ENCODE measurements at regions not wholly inside any gene's neighbourhood (a gene's known extent, or its start where the extent isn't known, plus 50 kb on each side); places are given as distances from the start of the nearest gene placed in this dataset.

DNA sequence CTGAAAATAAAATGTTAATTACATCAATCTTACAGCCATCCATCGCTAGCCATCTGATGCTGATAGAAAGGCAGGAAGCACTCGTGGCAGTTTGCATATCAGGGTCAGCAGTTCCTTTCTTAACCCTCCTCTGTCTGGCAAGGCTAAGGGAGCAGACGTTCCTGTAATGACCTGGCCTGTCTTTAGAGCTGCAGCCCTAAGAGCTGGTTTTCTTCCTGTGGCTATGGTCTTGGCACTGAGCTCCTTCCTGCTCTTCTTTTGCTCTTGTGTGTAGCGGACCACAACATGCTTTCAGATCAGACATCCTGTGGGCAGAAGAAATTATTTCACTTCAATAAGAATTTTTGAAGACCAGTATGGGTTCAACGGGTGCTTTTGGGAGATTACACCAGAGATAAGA is 170.4 kb downstream of the DAD1 start:
- no peak for DNase-seq (ENCODE audit: low read depth, low spot score)

DNA sequence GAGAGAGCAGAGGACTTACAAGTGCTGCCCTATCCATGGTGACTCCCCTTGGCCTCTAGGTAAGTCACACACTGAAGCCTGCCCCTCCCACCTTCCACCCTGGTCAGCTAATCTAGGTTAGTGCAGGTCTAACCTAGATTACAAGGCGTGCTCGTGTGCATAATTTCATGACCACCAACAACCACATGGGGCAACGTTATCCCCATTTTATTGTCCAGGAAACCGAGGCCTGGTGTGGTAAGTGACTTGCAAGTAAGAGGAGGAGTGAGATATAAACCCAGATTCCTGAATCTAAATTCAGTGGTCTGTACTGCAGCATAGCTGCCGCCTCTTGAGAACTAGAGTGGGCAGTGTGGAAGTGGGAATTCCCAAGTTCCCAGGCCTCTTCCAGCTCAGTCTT is 171.1 kb downstream of the DAD1 start:
- no peak for DNase-seq (ENCODE audit: low read depth, low spot score)

DNA sequence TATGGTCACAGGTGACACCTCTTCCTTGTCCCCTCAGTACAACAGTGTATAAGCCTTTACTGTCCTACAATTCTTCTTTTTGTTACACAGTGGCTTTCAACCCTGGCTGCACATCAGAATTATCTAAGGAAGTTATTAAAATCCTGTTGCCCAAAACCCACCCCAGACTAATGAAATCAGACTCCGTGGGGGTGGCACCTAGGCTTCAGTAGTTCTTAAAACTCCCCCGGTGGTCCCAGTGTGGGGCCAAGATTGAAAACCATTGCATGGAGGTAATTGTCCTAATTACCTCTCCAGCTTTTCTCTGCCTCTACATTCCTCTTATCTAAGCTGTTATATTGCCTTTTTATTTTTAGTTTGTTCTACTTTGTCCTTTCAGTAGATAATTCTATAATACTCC is 172.8 kb downstream of the DAD1 start:
- no peak for DNase-seq (ENCODE audit: low read depth, low spot score)

DNA sequence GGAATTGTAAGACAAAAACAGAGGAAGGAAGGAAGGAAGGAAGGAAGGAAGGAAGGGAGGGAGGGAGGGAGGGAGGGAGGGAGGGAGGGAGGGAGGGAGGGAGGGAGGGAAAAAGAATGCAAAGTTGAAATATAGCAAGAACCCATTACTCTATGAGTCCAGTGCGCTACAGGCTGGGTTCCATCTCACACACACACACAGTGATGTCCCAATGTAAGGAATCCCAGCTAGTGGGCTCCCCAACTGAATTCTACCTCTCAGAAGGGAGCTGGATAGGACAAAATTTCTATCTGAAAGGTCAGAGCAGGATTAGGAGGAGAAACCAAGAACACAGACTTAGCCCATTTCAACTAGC is 173.4 kb downstream of the DAD1 start:
- no peak for DNase-seq (ENCODE audit: low read depth, low spot score)

DNA sequence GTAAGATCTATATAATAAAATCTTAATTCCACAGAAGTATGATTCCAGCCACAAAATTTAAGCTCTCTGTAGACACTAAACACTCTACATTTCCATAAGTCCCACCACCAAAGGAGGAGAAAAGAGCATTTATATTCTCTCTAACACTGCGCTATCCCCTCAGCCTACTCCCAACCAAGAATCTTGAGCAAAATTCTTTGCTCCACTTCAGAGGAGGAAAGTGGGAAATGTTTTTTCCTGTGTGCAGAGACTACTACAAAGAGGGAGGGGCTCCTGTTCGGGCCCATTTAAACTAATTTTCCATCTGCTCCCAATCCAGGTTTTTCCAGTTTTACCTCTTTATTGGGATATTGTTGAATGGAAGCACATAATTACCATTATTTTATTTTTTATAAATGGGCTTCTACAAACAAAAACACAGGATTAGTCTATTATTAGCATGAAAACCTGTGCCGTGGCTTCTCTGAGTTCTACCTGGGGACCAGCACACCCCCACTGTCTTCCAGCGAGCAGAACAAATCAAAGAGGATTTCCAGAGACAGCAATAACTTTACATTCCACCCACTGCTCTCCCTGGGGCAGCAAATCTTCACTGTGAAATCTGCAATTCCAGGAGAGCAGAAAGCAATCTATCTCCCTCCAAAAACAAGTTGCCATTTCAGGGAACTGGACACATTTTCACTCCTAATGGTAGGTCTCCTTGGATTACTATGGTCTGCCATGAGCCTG is 174.0 kb downstream of the DAD1 start:
- no peak for DNase-seq (ENCODE audit: low read depth, low spot score)

DNA sequence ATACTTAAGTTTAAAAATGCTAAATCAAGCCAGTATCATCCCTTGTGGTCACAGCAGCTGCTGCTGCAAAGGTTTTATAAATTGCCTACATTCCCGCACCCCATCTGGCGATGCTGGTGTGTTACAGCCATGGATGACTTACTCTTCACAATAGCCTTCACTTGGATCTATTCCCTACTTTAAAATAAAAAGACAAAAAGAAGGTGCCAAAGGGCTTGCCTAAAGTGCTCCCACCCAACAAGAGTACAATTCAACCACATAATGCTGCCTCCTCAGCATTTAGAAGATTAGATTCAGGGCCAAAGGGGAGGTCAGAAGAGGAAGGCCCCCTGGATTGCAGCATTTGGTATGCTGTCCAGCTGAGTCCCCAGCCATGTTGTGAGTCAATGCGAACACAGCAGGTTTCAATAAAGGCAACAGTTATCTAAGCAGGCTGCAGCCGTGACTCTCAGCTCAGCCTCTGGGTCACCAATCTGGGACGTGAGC is 176.1 kb downstream of the DAD1 start:
- DNase-seq (ENCODE audit: low read depth, low spot score), result no peak

DNA sequence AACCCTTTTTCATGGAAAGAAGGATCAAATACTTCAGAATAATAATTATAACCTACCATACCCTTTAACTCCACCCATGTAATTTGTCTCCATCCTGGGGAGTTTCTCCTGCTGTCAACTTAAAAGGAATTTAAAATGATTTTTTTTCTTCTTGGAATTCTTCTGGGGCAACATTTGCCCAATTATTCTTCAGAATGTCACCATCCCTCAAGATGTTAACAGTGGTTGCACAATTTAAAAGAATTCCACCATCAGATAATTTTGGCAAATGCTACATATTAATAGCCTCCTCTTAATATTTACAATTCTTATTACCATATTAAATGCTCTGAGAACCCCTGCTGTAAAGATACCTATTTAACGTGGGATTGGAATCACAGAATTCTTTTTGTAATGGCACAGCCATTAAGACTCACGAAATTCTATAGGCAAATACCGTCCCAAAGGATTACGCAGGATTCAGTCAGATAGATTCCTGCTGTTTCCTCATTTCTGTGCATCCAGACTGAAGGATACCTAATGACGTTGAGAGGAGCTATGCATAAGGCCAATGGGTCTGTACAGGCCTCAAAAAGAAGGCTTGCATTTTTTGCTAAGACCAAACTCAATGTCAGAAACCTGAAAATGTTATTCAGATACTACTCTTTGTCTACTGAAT is 177.5 kb downstream of the DAD1 start:
- no peak for DNase-seq (ENCODE audit: low read depth, low spot score)

DNA sequence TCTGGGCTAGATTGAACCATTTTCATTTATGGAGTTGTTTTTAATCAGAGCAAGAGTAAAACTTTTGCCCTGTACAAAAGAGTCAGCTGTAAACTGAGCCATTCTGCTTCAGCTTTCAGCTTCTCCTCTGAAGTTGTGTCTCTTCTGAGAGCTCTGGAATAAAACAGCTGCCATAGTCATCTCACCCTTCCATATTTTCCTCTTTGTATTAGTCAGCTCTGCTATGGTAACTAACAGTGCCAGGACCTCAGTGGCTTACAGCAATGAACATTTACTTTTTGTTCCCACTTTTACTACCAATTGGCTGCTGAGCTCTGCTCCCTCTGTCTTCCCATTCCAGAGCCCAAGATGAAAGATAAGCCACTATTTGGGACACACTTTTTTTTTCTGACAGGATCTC is 178.5 kb downstream of the DAD1 start:
- DNase-seq (ENCODE audit: low read depth, low spot score), result no peak

DNA sequence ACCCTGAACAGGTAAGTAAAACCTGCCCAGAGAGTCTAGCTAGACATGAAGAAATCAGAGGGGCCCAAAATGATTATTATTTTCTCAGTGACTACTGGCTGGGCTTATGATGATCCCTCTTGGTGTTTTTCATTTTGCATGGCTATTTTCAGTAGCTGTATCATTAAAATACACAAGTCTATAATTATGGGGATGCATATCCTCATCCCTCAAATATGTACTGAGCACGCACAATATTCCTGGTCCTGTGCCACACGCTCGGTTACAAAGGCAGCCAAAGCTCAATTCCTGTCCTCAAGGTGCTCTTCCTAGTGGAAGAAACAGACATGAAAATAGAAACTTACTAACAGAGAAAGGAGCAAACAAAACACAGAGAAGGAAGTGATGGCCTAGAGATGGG is 180.0 kb downstream of the DAD1 start:
- no peak for DNase-seq (ENCODE audit: low read depth, low spot score)

DNA sequence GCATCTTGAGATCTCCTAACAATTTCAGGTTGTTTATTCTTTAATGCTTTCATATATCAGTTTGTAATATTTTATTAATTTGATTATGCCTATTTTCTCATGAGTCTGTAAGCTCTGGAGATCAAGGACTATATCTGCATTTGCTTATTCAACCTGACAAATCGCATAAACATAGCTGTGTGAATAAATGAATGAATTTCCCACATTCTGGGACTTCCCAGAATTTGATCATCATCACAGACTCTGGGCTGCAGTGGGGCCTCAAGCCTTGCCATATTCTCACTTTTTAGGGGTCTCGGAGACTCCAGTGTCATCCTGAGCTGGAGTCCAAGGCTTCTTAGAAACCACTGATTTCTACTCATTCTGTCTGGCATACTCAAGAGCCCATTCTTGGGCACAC is 180.5 kb downstream of the DAD1 start:
- DNase-seq (ENCODE audit: low read depth, low spot score), result no peak

DNA sequence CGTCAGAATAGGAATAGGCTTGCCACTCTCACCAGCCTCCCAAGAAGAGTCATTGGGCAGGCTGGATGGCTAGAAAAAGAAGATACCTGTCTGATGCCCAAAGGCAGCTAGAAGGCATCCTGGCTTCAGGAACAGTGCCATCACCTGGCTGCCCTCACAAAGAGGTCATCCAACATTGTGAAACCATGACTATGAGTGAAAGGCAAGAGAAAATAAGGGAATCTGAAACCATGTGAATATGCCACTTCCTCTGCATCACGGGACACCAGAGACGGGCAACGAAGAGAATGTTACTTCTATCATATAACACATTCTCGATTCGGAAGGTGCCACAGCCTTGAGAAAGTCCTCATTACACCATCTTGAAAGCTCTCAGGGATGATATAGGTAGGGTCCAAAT is 182.0 kb downstream of the DAD1 start:
- DNase-seq (ENCODE audit: low read depth, low spot score), result no peak

DNA sequence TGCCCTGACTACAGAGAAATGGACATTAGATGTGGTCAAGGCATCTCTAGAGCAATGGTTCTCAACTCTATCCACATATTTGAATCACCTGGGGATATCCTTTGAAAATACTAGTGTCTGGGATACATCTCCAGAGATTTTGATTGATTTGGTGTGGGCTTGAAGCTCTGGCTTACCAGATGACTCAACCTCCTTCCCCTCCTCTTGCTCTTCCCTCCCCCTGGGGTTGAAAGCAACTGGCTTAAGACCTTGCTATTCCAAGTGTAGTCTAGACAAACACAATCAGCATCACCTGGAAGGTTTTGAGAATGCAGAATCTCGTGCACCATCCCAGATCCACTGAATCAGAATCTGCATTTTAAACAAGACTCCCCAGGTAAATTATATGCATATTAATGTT is 183.8 kb downstream of the DAD1 start:
- DNase-seq (ENCODE audit: low read depth, low spot score), result no peak

DNA sequence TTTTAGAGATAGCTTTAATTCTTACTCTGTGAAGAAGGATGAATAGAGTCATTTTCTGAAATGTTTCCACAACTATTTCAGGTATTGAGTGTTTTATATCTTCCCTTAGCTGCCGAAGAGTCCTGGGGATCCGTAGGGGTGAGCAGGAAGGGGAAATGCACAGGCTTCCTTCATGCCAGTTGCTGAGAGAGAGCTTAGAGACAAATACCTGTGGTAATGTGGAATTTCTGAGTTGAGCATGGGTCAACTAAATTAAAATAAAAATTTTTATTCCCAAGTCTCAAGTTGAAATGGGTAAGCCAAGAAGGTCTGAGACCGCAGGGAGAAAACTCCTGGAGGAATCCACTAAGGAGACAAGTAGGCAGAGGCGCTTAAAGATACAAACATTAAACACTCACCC is 185.7 kb downstream of the DAD1 start:
- DNase-seq (ENCODE audit: low read depth, low spot score), result no peak

DNA sequence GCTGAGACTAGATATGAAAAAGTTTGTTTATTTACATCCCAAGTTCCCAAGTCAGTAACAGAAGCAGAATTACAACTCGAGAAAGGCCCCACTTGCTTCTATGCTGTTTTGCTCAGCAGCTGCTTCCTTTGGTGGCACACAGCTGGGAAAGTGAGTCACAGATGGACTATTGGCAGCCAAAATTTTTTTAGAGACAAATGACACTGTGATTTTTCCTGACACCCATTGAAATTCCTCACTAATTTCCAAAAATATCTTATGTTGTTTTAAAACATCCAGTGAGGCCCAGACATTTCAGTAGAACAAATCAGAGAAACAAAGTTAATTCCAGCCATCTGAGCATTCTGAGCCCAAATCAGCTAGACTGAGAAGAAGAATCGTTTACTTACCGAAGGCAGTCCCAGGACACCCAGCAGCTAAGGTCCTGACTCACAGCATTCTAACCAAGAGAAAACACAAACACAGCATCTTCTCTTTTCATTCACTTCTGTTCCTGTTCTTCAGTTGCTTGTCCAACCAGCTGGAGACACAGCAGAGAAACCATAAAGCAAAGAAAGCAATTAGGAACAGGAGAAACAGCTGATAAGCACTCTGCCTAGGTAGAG is 188.3 kb downstream of the DAD1 start:
- no peak for DNase-seq (ENCODE audit: low read depth, low spot score)

DNA sequence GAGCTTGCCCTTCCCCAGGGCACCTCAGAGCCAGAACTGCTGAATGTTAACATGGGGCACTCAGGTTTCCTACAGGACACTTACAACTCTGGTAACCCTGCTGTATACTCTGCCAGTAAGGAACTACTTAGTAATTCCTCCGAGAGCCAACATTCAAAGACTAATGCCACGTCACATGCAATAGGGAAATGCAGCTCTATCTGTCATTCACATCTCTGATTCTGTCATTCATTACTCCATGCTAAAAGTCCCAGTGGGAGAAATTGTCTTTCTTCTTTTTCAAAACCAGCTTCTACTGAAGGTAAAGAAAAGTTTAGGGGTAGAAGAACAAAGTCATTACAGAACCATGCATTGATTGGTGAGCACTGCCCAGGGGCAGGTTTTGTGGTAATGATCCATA is 189.2 kb downstream of the DAD1 start:
- no peak for DNase-seq (ENCODE audit: low read depth, low spot score)

DNA sequence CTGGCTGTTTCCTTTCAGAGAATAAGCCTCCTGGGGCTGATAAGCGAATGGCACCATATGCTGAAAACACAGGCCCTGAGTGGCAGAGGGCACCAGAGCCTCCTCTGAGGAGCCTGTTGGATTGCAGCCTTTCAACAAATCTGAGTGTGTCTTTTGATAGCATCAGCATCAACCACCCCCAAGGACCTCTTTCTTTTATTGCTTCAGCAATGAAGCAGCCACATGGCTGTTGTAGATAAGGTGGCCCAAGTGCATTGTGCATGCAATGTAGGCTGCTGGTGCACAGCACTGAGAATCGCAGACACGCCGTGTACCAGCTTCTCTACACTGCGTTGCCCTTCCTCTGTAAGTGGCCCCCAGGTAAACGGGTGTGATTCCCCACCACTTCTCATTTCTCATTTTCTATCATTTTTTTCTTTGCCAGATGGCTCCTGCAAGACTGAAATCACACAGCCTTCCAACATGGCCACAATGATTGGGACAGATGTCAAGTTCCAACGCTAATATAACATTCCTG is 191.7 kb downstream of the DAD1 start:
- DNase-seq (ENCODE audit: low read depth, low spot score), result no peak

DNA sequence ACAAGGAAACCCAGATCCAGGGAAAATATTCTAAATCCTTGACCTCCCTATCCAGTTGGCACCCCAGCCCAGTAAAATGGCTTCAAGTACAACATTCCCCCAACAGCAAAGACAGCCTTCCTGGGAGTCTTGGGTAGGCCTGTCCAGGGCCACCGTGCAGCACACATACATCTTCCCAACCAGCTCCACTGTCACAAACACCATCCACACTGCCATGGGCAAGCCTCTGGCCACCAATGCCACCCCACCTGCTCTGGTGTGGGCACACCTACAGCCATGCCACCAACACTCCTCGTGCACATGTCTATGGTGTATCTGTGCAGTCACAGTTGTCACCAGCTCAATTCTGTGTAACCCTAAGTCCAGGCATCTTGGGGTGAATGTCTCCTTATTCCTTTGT is 193.2 kb downstream of the DAD1 start:
- DNase-seq (ENCODE audit: low read depth, low spot score), result no peak

DNA sequence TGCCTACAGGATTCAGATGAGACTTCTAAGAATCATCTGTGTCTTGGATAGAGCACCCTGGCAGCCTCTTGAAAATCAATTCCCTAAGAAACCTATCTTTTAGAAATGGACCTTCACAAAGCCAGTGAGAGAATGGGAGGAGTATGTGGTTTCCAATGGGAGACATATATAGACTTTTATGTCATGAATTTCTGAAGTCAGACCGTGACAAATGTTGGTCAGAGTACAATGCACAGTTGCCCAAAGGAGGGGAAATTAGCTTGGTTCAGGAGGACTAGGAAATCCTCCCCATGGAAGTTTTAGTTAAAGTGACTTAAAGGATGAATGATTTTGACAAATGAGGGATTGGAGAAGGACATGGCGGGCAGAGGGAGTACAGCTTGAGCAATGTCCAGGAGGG is 194.4 kb downstream of the DAD1 start:
- DNase-seq (ENCODE audit: low read depth, low spot score), result no peak

DNA sequence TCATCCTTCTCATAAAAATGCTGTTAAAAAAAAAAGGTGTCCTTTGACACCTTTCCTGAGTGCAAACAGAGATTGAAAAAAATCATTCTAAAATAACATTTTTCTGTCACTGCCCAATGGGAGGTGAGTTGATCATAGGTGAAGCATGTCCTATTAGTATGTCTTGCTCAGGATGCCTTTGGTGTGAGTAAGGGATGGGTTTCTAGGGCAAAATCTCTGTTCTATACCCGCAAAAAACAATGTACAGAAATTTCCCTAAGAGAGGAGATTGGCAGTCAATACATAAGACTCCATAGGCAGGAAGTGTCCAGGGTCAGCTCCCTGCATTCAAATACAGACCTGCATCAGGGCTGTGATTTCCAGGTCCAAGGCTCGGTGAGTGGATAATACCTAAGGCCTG is 195.2 kb downstream of the DAD1 start:
- DNase-seq (ENCODE audit: low read depth, low spot score), result no peak

DNA sequence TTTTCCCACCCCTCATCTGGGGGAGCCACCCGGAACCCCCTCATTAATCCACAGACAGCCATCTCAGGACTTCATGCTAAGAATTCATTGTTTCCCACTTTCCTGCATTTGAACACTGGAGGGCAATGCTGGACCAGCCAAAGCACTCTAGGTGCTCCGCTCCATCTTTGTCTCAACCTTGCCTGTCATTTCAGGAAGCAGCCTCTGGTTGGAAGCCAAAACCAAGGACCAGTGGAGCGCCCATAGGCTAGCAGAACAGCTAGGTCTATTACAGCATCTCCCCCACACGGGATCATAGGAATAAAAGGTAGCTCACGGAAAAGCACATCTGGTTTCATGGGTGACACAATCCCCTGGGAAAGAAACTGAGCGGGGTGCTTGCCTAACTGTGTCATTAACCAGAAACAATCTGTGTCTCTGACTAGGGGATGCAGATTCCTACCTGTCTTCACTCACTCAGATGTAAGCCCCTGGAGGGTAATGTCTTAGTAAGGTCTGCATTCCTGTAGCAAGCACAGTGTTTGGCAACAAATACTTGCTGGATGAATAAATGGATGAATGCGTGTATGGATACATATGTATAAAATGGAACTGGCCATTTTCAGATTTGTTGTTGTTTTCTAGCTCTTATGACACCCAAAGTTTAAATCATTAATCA is 197.0 kb downstream of the DAD1 start:
- DNase-seq (ENCODE audit: low read depth, low spot score), result no peak

DNA sequence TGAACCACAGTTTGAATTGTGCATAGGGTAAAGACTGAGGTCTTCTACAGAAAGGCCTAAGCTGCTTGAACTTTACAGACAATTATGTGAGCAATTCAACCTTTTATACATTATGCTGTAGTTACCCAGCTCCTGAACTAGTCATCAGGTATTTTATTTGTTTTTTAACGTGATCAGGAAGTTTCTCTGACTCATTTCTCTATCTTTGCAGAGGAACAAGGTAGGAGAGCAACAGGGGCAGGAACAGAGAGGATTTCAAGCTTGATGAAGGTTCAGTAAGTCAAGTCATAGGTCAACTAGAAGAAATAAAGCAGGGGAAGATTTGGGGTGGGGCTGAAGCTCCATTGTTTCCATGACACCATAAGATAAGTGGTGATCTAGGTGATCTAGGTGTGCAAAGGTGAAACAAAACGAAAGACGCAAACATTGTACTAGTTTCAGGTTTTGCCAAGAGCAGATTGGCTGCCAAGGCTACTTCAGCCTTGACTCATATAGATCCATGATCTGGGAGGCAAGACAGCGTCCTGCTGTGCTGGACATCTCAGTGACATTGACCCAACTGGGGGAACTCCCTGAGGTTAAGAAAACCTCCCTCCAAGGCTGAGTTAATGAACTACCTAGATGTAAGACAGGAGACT is 198.1 kb downstream of the DAD1 start:
- DNase-seq (ENCODE audit: low read depth, low spot score), result no peak

DNA sequence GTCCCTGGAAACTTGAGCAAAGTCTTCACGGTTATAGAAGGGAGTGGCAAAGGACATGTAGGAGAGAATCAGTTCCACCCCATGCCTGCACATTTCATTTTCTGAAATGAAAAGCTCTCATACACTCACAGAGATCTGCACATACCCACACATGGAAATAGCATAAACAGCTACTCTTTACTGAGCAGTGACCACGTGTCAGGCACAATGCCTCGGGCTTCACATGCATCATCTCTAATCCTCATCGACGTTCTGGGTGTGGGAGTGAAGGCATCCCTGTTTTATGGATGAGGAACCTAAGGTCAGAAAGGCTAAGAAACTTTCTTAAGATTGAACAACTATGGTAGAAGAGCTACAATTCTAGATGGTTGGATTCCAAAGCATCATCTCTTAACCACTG is 198.8 kb downstream of the DAD1 start:
- DNase-seq (ENCODE audit: low read depth, low spot score), result no peak

Measured in activated naive CD8-positive, alpha-beta T cell treated with anti-CD3 and anti-CD28 coated beads, Interleukin-2, amount 50 U/mL, for 16 hours (primary cell).